Left lobe of liver (tissue), 2 donors: ENCODE measurements at regions not wholly inside any gene's neighbourhood (a gene's known extent, or its start where the extent isn't known, plus 50 kb on each side); places are given as distances from the start of the nearest gene placed in this dataset.

ENCODE experiments used
- ATAC-seq: fragments of 200-7000 bp; cut with Tn5 transposase; one replicate; pipeline ENCODE4 v1.9.1; 2020; ENCODE audit warnings: mild to moderate bottlenecking, moderate library complexity
- DNase-seq: peaks from one replicate; pipeline ENCODE4 v3.0.0-alpha.2; 2020; ENCODE audit warnings: low spot score
- donor health status: DM: no; HTN: no; CAD: no; lungs with moderate emphysema.
- donor health status: DM: no; HTN: yes; CAD: no.

- ATAC-seq (no peak), DNase-seq (no peak)
Observed at GRCh38 chr14:44030831-44031383, 476.2 kb downstream of the FSCB start.

- no peak for ATAC-seq
Observed at GRCh38 chr14:44029933-44030332, 477.1 kb downstream of the FSCB start.

GRCh38 chr14:44027397-44027796, 479.7 kb downstream of the FSCB start:
- no peak for ATAC-seq

More at GRCh38 chr14:44029933-44030332, 477.1 kb downstream of the FSCB start:
- no peak for DNase-seq

GRCh38 chr14:44010595-44010994, 496.5 kb downstream of the FSCB start:
- ATAC-seq, result peak; percentile 89
- DNase-seq, result no peak

More at GRCh38 chr14:44027397-44027796, 479.7 kb downstream of the FSCB start:
- no peak for DNase-seq

- ATAC-seq (peak; percentile 54), DNase-seq (no peak)
Observed at GRCh38 chr14:44010071-44010470, 497.0 kb downstream of the FSCB start.

GRCh38 chr14:44009642-44010041, 497.4 kb downstream of the FSCB start:
- DNase-seq (no peak), ATAC-seq (peak; percentile 73)

GRCh38 chr14:43988989-43989388, 518.1 kb downstream of the FSCB start:
- ATAC-seq (no peak), DNase-seq (no peak)

GRCh38 chr14:43983721-43984120, 523.4 kb downstream of the FSCB start:
- DNase-seq (no peak), ATAC-seq (no peak)

- ATAC-seq (peak; percentile 98), DNase-seq (peak; percentile 55)
Observed at GRCh38 chr14:43981135-43981768, 525.8 kb downstream of the FSCB start.

- ATAC-seq (no peak), DNase-seq (no peak)
Observed at GRCh38 chr14:43956741-43957140, 550.3 kb downstream of the FSCB start.

- DNase-seq (no peak), ATAC-seq (no peak)
Observed at GRCh38 chr14:43949400-43949799, 557.7 kb downstream of the FSCB start.

- DNase-seq (no peak), ATAC-seq (no peak)
Observed at GRCh38 chr14:43939836-43940235, 567.2 kb downstream of the FSCB start.

GRCh38 chr14:43938588-43939281, 568.3 kb downstream of the FSCB start:
- DNase-seq (no peak), ATAC-seq (no peak)

GRCh38 chr14:43937001-43937400, 570.1 kb downstream of the FSCB start:
- DNase-seq (no peak), ATAC-seq (no peak)

GRCh38 chr14:43934102-43934501, 573.0 kb downstream of the FSCB start:
- DNase-seq (no peak), ATAC-seq (no peak)

GRCh38 chr14:43914041-43914693, 592.9 kb downstream of the FSCB start:
- ATAC-seq (no peak), DNase-seq (no peak)

- ATAC-seq, result no peak
- DNase-seq, result no peak
Observed at GRCh38 chr14:43903209-43903608, 603.9 kb downstream of the FSCB start.

- ATAC-seq, result no peak
- no peak for DNase-seq
Observed at GRCh38 chr14:43901911-43902673, 605.0 kb downstream of the FSCB start.

- ATAC-seq, result peak; percentile 13
- no peak for DNase-seq
Observed at GRCh38 chr14:43900173-43900655, 606.9 kb downstream of the FSCB start.

GRCh38 chr14:43898687-43899086, 608.4 kb downstream of the FSCB start:
- no peak for ATAC-seq

GRCh38 chr14:43896044-43896443, 611.0 kb downstream of the FSCB start:
- ATAC-seq, result no peak
- no peak for DNase-seq

More at GRCh38 chr14:43898687-43899086, 608.4 kb downstream of the FSCB start:
- no peak for DNase-seq
